ENCODE measurements at regions not wholly inside any gene's neighbourhood (a gene's known extent, or its start where the extent isn't known, plus 50 kb on each side); places are given as distances from the start of the nearest gene placed in this dataset.

- DNase-seq (ENCODE audit: low read depth, low spot score), result no peak
- H3K4me3 ChIP-seq (ENCODE audit: low read length), result no peak overlapping the region
Measured at GRCh38 chr2:4588606-4589005, 885.2 kb downstream of the DCDC2C start.

- DNase-seq (ENCODE audit: low read depth, low spot score), result no peak
- H3K4me3 ChIP-seq (ENCODE audit: low read length), result no peak overlapping the region
Measured at GRCh38 chr2:4591261-4591660, 887.9 kb downstream of the DCDC2C start.

GRCh38 chr2:4597400-4597799, 894.0 kb downstream of the DCDC2C start:
- no peak overlapping the region for H3K4me3 ChIP-seq (ENCODE audit: low read length)
- no peak for DNase-seq (ENCODE audit: low read depth, low spot score)

GRCh38 chr2:4604767-4605166, 901.4 kb downstream of the DCDC2C start:
- DNase-seq (ENCODE audit: low read depth, low spot score), result no peak
- H3K4me3 ChIP-seq (ENCODE audit: low read length), result no peak overlapping the region

GRCh38 chr2:4618141-4618540, 914.8 kb downstream of the DCDC2C start:
- no peak overlapping the region for H3K4me3 ChIP-seq (ENCODE audit: low read length)
- no peak for DNase-seq (ENCODE audit: low read depth, low spot score)

GRCh38 chr2:4618630-4619228, 915.4 kb downstream of the DCDC2C start:
- no peak for DNase-seq (ENCODE audit: low read depth, low spot score)
- H3K4me3 ChIP-seq (ENCODE audit: low read length), result no peak overlapping the region

- DNase-seq (ENCODE audit: low read depth, low spot score), result peak; percentile 97
Measured at GRCh38 chr2:4628998-4629501, 925.7 kb downstream of the DCDC2C start.

GRCh38 chr2:4635289-4635688, 931.9 kb downstream of the DCDC2C start:
- H3K4me3 ChIP-seq (ENCODE audit: low read length), result no peak overlapping the region
- no peak for DNase-seq (ENCODE audit: low read depth, low spot score)

More at GRCh38 chr2:4628998-4629501, 925.7 kb downstream of the DCDC2C start:
- H3K4me3 ChIP-seq (ENCODE audit: low read length), result peak overlapping the region; percentile 8

GRCh38 chr2:4653991-4654390, 950.6 kb downstream of the DCDC2C start:
- no peak for DNase-seq (ENCODE audit: low read depth, low spot score)
- no peak overlapping the region for H3K4me3 ChIP-seq (ENCODE audit: low read length)

- H3K4me3 ChIP-seq (ENCODE audit: low read length), result no peak overlapping the region
- DNase-seq (ENCODE audit: low read depth, low spot score), result no peak
Measured at GRCh38 chr2:4656326-4656725, 953.0 kb downstream of the DCDC2C start.

- H3K4me3 ChIP-seq (ENCODE audit: low read length), result no peak overlapping the region
- no peak for DNase-seq (ENCODE audit: low read depth, low spot score)
Measured at GRCh38 chr2:4662161-4662779, 958.9 kb downstream of the DCDC2C start.

GRCh38 chr2:4668381-4668780, 965.0 kb downstream of the DCDC2C start:
- H3K4me3 ChIP-seq (ENCODE audit: low read length), result no peak overlapping the region

GRCh38 chr2:4670331-4670730, 967.0 kb downstream of the DCDC2C start:
- H3K4me3 ChIP-seq (ENCODE audit: low read length), result no peak overlapping the region
- DNase-seq (ENCODE audit: low read depth, low spot score), result no peak

More at GRCh38 chr2:4668381-4668780, 965.0 kb downstream of the DCDC2C start:
- no peak for DNase-seq (ENCODE audit: low read depth, low spot score)

GRCh38 chr2:4673025-4673489, 969.7 kb downstream of the DCDC2C start:
- H3K4me3 ChIP-seq (ENCODE audit: low read length), result no peak overlapping the region
- no peak for DNase-seq (ENCODE audit: low read depth, low spot score)

- H3K4me3 ChIP-seq (ENCODE audit: low read length), result no peak overlapping the region
- DNase-seq (ENCODE audit: low read depth, low spot score), result peak; percentile 91
Measured at GRCh38 chr2:4674007-4674406, 970.6 kb downstream of the DCDC2C start.

GRCh38 chr2:4675295-4675694, 971.9 kb downstream of the DCDC2C start:
- peak; percentile 34 for DNase-seq (ENCODE audit: low read depth, low spot score)
- H3K4me3 ChIP-seq (ENCODE audit: low read length), result no peak overlapping the region

GRCh38 chr2:4678927-4679326, 975.6 kb downstream of the DCDC2C start:
- DNase-seq (ENCODE audit: low read depth, low spot score), result no peak
- H3K4me3 ChIP-seq (ENCODE audit: low read length), result no peak overlapping the region

GRCh38 chr2:4679391-4679790, 976.0 kb downstream of the DCDC2C start:
- DNase-seq (ENCODE audit: low read depth, low spot score), result no peak
- no peak overlapping the region for H3K4me3 ChIP-seq (ENCODE audit: low read length)

GRCh38 chr2:4684921-4685320, 981.5 kb downstream of the DCDC2C start:
- H3K4me3 ChIP-seq (ENCODE audit: low read length), result no peak overlapping the region
- DNase-seq (ENCODE audit: low read depth, low spot score), result no peak

GRCh38 chr2:4690913-4691312, 987.5 kb downstream of the DCDC2C start:
- DNase-seq (ENCODE audit: low read depth, low spot score), result no peak

GRCh38 chr2:4693266-4693665, 989.9 kb downstream of the DCDC2C start:
- no peak overlapping the region for H3K4me3 ChIP-seq (ENCODE audit: low read length)
- DNase-seq (ENCODE audit: low read depth, low spot score), result peak; percentile 40

More at GRCh38 chr2:4690913-4691312, 987.5 kb downstream of the DCDC2C start:
- H3K4me3 ChIP-seq (ENCODE audit: low read length), result no peak overlapping the region

All from Jurkat, Clone E6-1 (cell line).